Adrenal gland (tissue), 9 donors: ENCODE measurements at regions not wholly inside any gene's neighbourhood (a gene's known extent, or its start where the extent isn't known, plus 50 kb on each side); places are given as distances from the start of the nearest gene placed in this dataset.

ENCODE experiments used
- DNase-seq, 7 donors: peaks; one replicate each; pipeline ENCODE4 v3.0.0-alpha.2; 2019 to 2020
- H3K27ac ChIP-seq, 5 donors: fragments of 200-600 bp; sonication (generic) in 4 of 5; 1 replicate in 3 of 5; 2 replicates in 2 of 5; pipeline versions ENCODE4 v1.5.1 to v1.8.0; 2016 to 2020; ENCODE audit warnings: mild to moderate bottlenecking in 1 of 5
- H3K27me3 ChIP-seq: fragments of 200-600 bp; 2 replicates; pipeline ENCODE4 v1.8.0; 2021
- H3K36me3 ChIP-seq, 2 donors: fragments of 200-600 bp; replicated peaks in 1 of 2; 1 replicate in 1 of 2; 2 replicates in 1 of 2; pipeline versions ENCODE4 v1.5.1 to v1.8.0; 2018 to 2022
- H3K4me1 ChIP-seq, 2 donors: fragments of 200-600 bp; replicated peaks in 1 of 2; 1 replicate in 1 of 2; 2 replicates in 1 of 2; pipeline versions ENCODE4 v1.5.1 to v1.8.0; 2018 to 2021
- H3K4me3 ChIP-seq, 4 donors: fragments of 200-600 bp; sonication (generic) in 3 of 4; one replicate each; pipeline ENCODE4 v1.5.1; 2016 to 2018
- H3K9me3 ChIP-seq, 3 donors: fragments of 200-600 bp; sonication (generic) in 1 of 3; replicated peaks in 1 of 3; 1 replicate in 2 of 3; 2 replicates in 1 of 3; pipeline versions ENCODE4 v1.5.1 to v1.8.0; 2016 to 2021
- POLR2A ChIP-seq, 2 donors: fragments of 450-650 bp; IDR thresholded peaks; one replicate each; pipeline ENCODE4 v1.6.1; 2017; ENCODE audit warnings: antibody characterized with exemption in 2 of 2, mild to moderate bottlenecking in 2 of 2, moderate library complexity in 1 of 2
- WGBS, 4 donors: extraction: QIAGEN DNeasy Blood & Tissue Kit in 2 of 4; methylation state at CpG; one replicate each; pipeline versions ENCODE4 v1.1.5 to v1.1.7; 2013 to 2017; 5-methylcytosine and 5-hydroxymethylcytosine counted together
- intact Hi-C, 2 donors: fragments of 100-400 bp; cut with DNase I; formaldehyde crosslinking; loops; one replicate each; pipeline versions ENCODE4 v1.14.1 to v1.15.0; 2022 to 2023
- TF ChIP-seq, protein P1 (sequence below), 6 experiments: fragments of 450-650 bp in 4 of 6; fragments of 200-600 bp in 2 of 6; sonication (generic) in 1 of 6; IDR thresholded peaks; 1 replicate in 5 of 6; 2 replicates in 1 of 6; pipeline versions ENCODE4 v1.5.1 to v1.8.0; 2016 to 2021; ENCODE audit warnings: antibody characterized with exemption in 6 of 6, mild to moderate bottlenecking in 2 of 6, moderate library complexity in 1 of 6
- donor health status: healthy with polysubstance abuse.
- donor health status: Bipolar disorder and iron deficiency.
- donor health status: DM: yes; HTN: yes; CAD: no.
- donor health status: DM: no; HTN: no; CAD: no.
- donor health status: DM: no; HTN: no; CAD: no.

DNA sequence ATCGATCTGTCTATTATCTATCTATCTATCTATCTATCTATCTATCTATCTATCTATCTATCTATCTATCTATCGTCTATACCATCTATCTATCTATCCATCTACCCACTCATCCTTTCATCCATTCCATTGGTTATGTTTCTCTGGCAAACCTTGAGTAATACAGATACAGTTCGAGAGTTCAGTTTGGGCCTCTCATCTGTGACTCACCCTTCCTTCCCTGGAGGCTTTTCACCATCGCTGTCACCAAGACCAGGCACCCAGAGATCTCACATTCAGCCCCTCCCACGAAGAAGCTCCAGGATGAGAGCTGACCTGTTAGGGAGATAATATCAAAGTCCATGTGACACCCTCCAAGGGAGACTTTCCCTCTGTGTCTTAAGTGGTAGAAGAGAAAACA is 164.1 kb upstream of the CELF4 start:
- 76 to 85% (median 82%) methylated on average over 5 of the region's 5 CpGs for WGBS, 4 donors
- DNase-seq, result no peak

GRCh38 chr18:37724206-37724605 is 158.6 kb upstream of the CELF4 start:
- Histone ChIP-seq H3K27me3 (no peaks in the 10 kb centered on the region), H3K4me3 (no peak overlapping the region), H3K27ac (no peak overlapping the region), H3K9me3 (no peaks in the 10 kb centered on the region), H3K4me1 (no peaks in the 10 kb centered on the region), H3K36me3 (no peaks in the 10 kb centered on the region)
- intact Hi-C loops, result no loop called here
- TF ChIP-seq, protein P1, sequence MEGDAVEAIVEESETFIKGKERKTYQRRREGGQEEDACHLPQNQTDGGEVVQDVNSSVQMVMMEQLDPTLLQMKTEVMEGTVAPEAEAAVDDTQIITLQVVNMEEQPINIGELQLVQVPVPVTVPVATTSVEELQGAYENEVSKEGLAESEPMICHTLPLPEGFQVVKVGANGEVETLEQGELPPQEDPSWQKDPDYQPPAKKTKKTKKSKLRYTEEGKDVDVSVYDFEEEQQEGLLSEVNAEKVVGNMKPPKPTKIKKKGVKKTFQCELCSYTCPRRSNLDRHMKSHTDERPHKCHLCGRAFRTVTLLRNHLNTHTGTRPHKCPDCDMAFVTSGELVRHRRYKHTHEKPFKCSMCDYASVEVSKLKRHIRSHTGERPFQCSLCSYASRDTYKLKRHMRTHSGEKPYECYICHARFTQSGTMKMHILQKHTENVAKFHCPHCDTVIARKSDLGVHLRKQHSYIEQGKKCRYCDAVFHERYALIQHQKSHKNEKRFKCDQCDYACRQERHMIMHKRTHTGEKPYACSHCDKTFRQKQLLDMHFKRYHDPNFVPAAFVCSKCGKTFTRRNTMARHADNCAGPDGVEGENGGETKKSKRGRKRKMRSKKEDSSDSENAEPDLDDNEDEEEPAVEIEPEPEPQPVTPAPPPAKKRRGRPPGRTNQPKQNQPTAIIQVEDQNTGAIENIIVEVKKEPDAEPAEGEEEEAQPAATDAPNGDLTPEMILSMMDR (IDR thresholded peaks at IDR 0.05), result no peak
- no peak for TF ChIP-seq POLR2A (IDR thresholded peaks at IDR 0.05)
- 78 to 86% (median 79%) methylated on average over 4 of the region's 4 CpGs for WGBS, 4 donors
- no peak for DNase-seq

More for the DNA sequence above, 164.1 kb upstream of the CELF4 start:
- no peak for TF ChIP-seq POLR2A (IDR thresholded peaks at IDR 0.05)
- TF ChIP-seq, protein P1 (IDR thresholded peaks at IDR 0.05), result no peak
- no peaks in the 10 kb centered on the region for H3K27me3 ChIP-seq
- intact Hi-C loops, result no loop called here
- H3K4me1 ChIP-seq, result no peaks in the 10 kb centered on the region
- no peaks in the 10 kb centered on the region for H3K9me3 ChIP-seq
- no peak overlapping the region for H3K27ac ChIP-seq
- no peak overlapping the region for H3K4me3 ChIP-seq
- no peaks in the 10 kb centered on the region for H3K36me3 ChIP-seq

GRCh38 chr18:37721544-37722522 is 156.2 kb upstream of the CELF4 start:
- no peaks in the 10 kb centered on the region for H3K9me3 ChIP-seq
- H3K4me1 ChIP-seq, result no peaks in the 10 kb centered on the region
- intact Hi-C loops, result no loop called here
- no peak for DNase-seq
- 78 to 80% (median 79%) methylated on average over 10 to 11 of the region's 11 CpGs for WGBS, 4 donors
- H3K36me3 ChIP-seq, result no peaks in the 10 kb centered on the region
- H3K4me3 ChIP-seq, result no peak overlapping the region
- H3K27ac ChIP-seq, result no peak overlapping the region
- no peaks in the 10 kb centered on the region for H3K27me3 ChIP-seq
- TF ChIP-seq, protein P1 (IDR thresholded peaks at IDR 0.05), result no peak
- no peak for TF ChIP-seq POLR2A (IDR thresholded peaks at IDR 0.05)

DNA sequence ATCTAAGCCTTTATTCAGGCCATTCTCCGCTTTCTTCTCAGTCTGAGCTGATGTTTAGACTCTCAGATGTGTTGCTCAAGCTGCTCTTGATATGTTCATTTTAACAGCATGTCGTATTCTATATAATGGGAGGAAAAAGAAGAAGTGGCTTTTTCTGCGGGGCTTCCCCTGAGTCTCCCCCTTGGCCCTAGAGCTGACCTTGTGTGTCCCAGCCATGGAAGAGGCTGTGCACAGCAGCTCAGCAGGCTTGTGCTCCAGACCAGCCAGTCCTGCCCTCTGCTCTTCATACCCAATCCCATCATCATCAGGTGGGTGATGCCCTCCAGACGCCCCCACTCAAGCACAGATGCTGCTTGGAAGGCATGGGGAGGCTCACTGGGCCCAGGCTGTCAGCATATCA is 155.1 kb upstream of the CELF4 start:
- DNase-seq, result no peak
- Histone ChIP-seq H3K4me3 (no peak overlapping the region), H3K36me3 (no peaks in the 10 kb centered on the region), H3K27me3 (no peaks in the 10 kb centered on the region), H3K9me3 (no peaks in the 10 kb centered on the region), H3K27ac (no peak overlapping the region), H3K4me1 (no peaks in the 10 kb centered on the region)
- TF ChIP-seq POLR2A (IDR thresholded peaks at IDR 0.05), result no peak
- TF ChIP-seq, protein P1 (IDR thresholded peaks at IDR 0.05), result no peak
- intact Hi-C loops, result no loop called here
- 56 to 76% (median 66%) methylated on average over 4 of the region's 4 CpGs for WGBS, 4 donors
